ENCODE measurements at regions not wholly inside any gene's neighbourhood (a gene's known extent, or its start where the extent isn't known, plus 50 kb on each side); places are given as distances from the start of the nearest gene placed in this dataset.

DNA sequence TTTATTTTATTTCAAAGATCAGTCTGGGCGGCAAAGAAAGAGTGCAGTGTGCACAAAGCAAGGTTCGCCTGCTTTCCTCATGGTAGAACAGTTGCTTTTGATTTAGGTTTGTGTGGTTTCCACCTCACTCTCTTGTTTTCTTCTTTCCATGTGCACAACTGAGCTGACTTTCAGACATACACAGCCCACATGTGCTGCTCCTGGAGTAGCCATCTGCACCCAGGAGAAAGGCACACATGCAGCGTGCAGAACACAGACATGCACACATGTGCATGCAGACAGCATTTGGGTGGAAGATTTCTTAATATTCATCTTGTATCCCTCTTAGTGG lies 302.1 kb downstream of the FZD1 start:
- no peak for TF ChIP-seq POLR2AphosphoS5 (IDR thresholded peaks at IDR 0.05)
- TF ChIP-seq, protein P1, sequence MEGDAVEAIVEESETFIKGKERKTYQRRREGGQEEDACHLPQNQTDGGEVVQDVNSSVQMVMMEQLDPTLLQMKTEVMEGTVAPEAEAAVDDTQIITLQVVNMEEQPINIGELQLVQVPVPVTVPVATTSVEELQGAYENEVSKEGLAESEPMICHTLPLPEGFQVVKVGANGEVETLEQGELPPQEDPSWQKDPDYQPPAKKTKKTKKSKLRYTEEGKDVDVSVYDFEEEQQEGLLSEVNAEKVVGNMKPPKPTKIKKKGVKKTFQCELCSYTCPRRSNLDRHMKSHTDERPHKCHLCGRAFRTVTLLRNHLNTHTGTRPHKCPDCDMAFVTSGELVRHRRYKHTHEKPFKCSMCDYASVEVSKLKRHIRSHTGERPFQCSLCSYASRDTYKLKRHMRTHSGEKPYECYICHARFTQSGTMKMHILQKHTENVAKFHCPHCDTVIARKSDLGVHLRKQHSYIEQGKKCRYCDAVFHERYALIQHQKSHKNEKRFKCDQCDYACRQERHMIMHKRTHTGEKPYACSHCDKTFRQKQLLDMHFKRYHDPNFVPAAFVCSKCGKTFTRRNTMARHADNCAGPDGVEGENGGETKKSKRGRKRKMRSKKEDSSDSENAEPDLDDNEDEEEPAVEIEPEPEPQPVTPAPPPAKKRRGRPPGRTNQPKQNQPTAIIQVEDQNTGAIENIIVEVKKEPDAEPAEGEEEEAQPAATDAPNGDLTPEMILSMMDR (IDR thresholded peaks at IDR 0.05): no peak
